HCT116 (cell line): ENCODE measurements at regions not wholly inside any gene's neighbourhood (a gene's known extent, or its start where the extent isn't known, plus 50 kb on each side); places are given as distances from the start of the nearest gene placed in this dataset.

Experiments
- ATAC-seq: fragments of 200-7000 bp; cut with Tn5 transposase; 2 replicates; pipeline ENCODE4 v1.9.1; 2020; ENCODE audit warnings: mild to moderate bottlenecking, moderate library complexity
- BruUV-seq: library from RNA; stranded (reverse); fragments of 400-500 nt; replicated peaks from 2 replicates; lab custom pipeline; 2021; lab: Mats Ljungman, UMichigan
- CTCF ChIA-PET: fragments of 300-600 bp; sonication (Branson Sonifier 250); formaldehyde crosslinking; loops from one replicate; lab custom pipeline; 2021; ENCODE audit warnings: antibody characterized with exemption; lab: Charles Lee
- POLR2A ChIA-PET: fragments of 300-600, 350-600 bp; sonication (Branson Sonifier 250); formaldehyde crosslinking; loops from one replicate; lab custom pipeline; 2021; ENCODE audit warnings: antibody characterized with exemption; lab: Charles Lee
- RAD21 ChIA-PET, 2 experiments: fragments of 300-600 bp; sonication (Branson Sonifier 250); formaldehyde crosslinking; loops; one replicate each; lab custom pipeline; 2023; ENCODE audit warnings: low total read pairs in 2 of 2; ENCODE audit not compliant: uncharacterized antibody in 2 of 2, unreplicated experiment in 2 of 2, low non-redundant PET in 1 of 2; lab: Charles Lee
- DNase-seq: peaks from one replicate; pipeline ENCODE4 v3.0.0-alpha.2; 2010; ENCODE audit warnings: low read depth, low spot score
- H2AFZ ChIP-seq: fragments of 200-600 bp; shearing (Covaris generic), sonication (generic); 2 replicates; pipeline ENCODE4 v1.6.1; 2017; ENCODE audit warnings: low read depth, mixed run types, mixed read lengths, antibody characterized with exemption, low read length; ENCODE audit not compliant: poor library complexity, severe bottlenecking
- H3K27ac ChIP-seq: 2 replicates; pipeline ENCODE4 v1.5.1; 2012; ENCODE audit warnings: low read depth, low read length
- H3K27me3 ChIP-seq: fragments of 200-600 bp; sonication (generic); 2 replicates; pipeline ENCODE4 v1.6.1; 2016; ENCODE audit warnings: mixed run types, low read length, mixed read lengths; ENCODE audit not compliant: insufficient read depth
- H3K36me3 ChIP-seq, 2 experiments: fragments of 200-500 bp in 1 of 2; fragments of 200-600 bp in 1 of 2; sonication (Bioruptor generic) in 1 of 2; sonication (generic) in 1 of 2; 2 replicates each; pipeline versions ENCODE4 v1.5.1 to v1.6.1; 2014 to 2016; ENCODE audit warnings: low read length in 2 of 2, inconsistent platforms in 1 of 2, mixed read lengths in 1 of 2, mixed run types in 1 of 2; ENCODE audit not compliant: insufficient read depth in 2 of 2, control insufficient read depth in 1 of 2
- H3K4me1 ChIP-seq, 2 experiments: fragments of 200-600 bp in 1 of 2; sonication (generic) in 1 of 2; 2 replicates each; pipeline versions ENCODE4 v1.5.1 to v1.6.1; 2012 to 2017; ENCODE audit warnings: low read length in 2 of 2, inconsistent platforms in 1 of 2, mild to moderate bottlenecking in 1 of 2, mixed read lengths in 1 of 2, mixed run types in 1 of 2, moderate library complexity in 1 of 2; ENCODE audit not compliant: insufficient read depth in 2 of 2, control insufficient read depth in 1 of 2
- H3K4me2 ChIP-seq: fragments of 200-600 bp; sonication (generic); 2 replicates; pipeline ENCODE4 v1.6.1; 2017; ENCODE audit warnings: mixed run types, low read length, mixed read lengths
- H3K4me3 ChIP-seq, 2 experiments: fragments of 200-600 bp in 1 of 2; sonication (generic) in 1 of 2; replicated peaks in 1 of 2; 2 replicates each; pipeline ENCODE4 v1.5.1; 2011 to 2016; ENCODE audit warnings: low read length in 2 of 2, control low read depth in 1 of 2, low read depth in 1 of 2, mild to moderate bottlenecking in 1 of 2, mixed read lengths in 1 of 2, mixed run types in 1 of 2
- H3K79me2 ChIP-seq: fragments of 200-600 bp; sonication (generic); 2 replicates; pipeline ENCODE4 v1.6.1; 2017; ENCODE audit warnings: mild to moderate bottlenecking, mixed run types, low read length, moderate library complexity, mixed read lengths; ENCODE audit not compliant: insufficient read depth
- H3K9ac ChIP-seq: fragments of 200-600 bp; sonication (generic); 2 replicates; pipeline ENCODE4 v1.6.1; 2016; ENCODE audit warnings: low read length, mixed read lengths
- H3K9me2 ChIP-seq: fragments of 200-600 bp; sonication (generic), shearing (Covaris generic); 2 replicates; pipeline ENCODE4 v1.6.1; 2017; ENCODE audit warnings: mixed run types, mild to moderate bottlenecking, moderate library complexity; ENCODE audit not compliant: insufficient read depth
- H3K9me3 ChIP-seq, 2 experiments: fragments of 200-500 bp in 1 of 2; fragments of 200-600 bp in 1 of 2; sonication (Bioruptor generic) in 1 of 2; sonication (generic) in 1 of 2; 2 replicates each; pipeline ENCODE4 v1.6.1; 2014 to 2017; ENCODE audit warnings: low read length in 2 of 2, mixed read lengths in 2 of 2, inconsistent platforms in 1 of 2, low read depth in 1 of 2, mild to moderate bottlenecking in 1 of 2, mixed run types in 1 of 2, moderate library complexity in 1 of 2; ENCODE audit not compliant: control insufficient read depth in 1 of 2, insufficient read depth in 1 of 2
- H4K20me1 ChIP-seq: fragments of 200-600 bp; sonication (generic), shearing (Covaris generic); 2 replicates; pipeline ENCODE4 v1.6.1; 2017; ENCODE audit warnings: mixed run types, mild to moderate bottlenecking, moderate library complexity; ENCODE audit not compliant: insufficient read depth
- CEBPB ChIP-seq: IDR thresholded peaks from 2 replicates; pipeline ENCODE4 v1.6.1; 2012; ENCODE audit warnings: low read depth
- EGR1 ChIP-seq: IDR thresholded peaks from 2 replicates; pipeline ENCODE4 v1.6.1; 2012; ENCODE audit warnings: low read depth
- EZH2 ChIP-seq: fragments of 200-600 bp; sonication (generic); IDR thresholded peaks from 2 replicates; pipeline ENCODE4 v1.6.1; 2017; ENCODE audit warnings: antibody characterized with exemption, mixed run types
- FOSL1 ChIP-seq: IDR thresholded peaks from 2 replicates; pipeline ENCODE4 v1.6.1; 2012; ENCODE audit warnings: low read depth
- JUND ChIP-seq: IDR thresholded peaks from 2 replicates; pipeline ENCODE4 v1.6.1; 2012
- POLR2A ChIP-seq: IDR thresholded peaks from 2 replicates; pipeline ENCODE4 v1.7.0; 2011; ENCODE audit warnings: borderline replicate concordance; ENCODE audit not compliant: insufficient read depth, insufficient read length; ENCODE audit errors: extremely low read depth
- POLR2AphosphoS5 ChIP-seq: IDR thresholded peaks from 2 replicates; pipeline ENCODE4 v1.6.1; 2011; ENCODE audit warnings: mild to moderate bottlenecking, low read depth, low read length, moderate library complexity
- RAD21 ChIP-seq: IDR thresholded peaks from 2 replicates; pipeline ENCODE4 v1.6.1; 2012; ENCODE audit warnings: low read depth, mild to moderate bottlenecking
- SIN3A ChIP-seq: IDR thresholded peaks from 2 replicates; pipeline ENCODE4 v1.6.1; 2012; ENCODE audit warnings: low read depth
- SRF ChIP-seq: IDR thresholded peaks from 2 replicates; pipeline ENCODE4 v1.6.1; 2012; ENCODE audit warnings: low read depth
- TCF7L2 ChIP-seq: IDR thresholded peaks from 2 replicates; pipeline ENCODE4 v1.7.0; 2011; ENCODE audit warnings: borderline replicate concordance, inconsistent platforms; ENCODE audit not compliant: insufficient read depth, insufficient read length; ENCODE audit errors: extremely low read depth
- YY1 ChIP-seq: IDR thresholded peaks from 2 replicates; pipeline ENCODE4 v1.6.1; 2011; ENCODE audit warnings: low read length, low read depth, moderate library complexity, mild to moderate bottlenecking; ENCODE audit not compliant: insufficient replicate concordance; ENCODE audit errors: extremely low read depth
- ZFX ChIP-seq: fragments of 450-650 bp; IDR thresholded peaks from 2 replicates; pipeline ENCODE4 v1.6.1; 2017
- ZNF274 ChIP-seq: fragments of 200-500 bp; sonication (Bioruptor generic); IDR thresholded peaks from 2 replicates; pipeline ENCODE4 v1.6.1; 2014; ENCODE audit warnings: mild to moderate bottlenecking, low read depth, low read length, inconsistent platforms
- intact Hi-C: fragments of 100-400 bp; cut with micrococcal nuclease; formaldehyde crosslinking; loops from 2 replicates; pipeline ENCODE4 v1.10.0; 2022
- TF ChIP-seq, protein P1 (sequence below): IDR thresholded peaks from 2 replicates; pipeline ENCODE4 v1.6.1; 2011; ENCODE audit warnings: mild to moderate bottlenecking, low read length, moderate library complexity; ENCODE audit not compliant: insufficient replicate concordance; ENCODE audit errors: extremely low read depth
- TF ChIP-seq, protein P2 (sequence below): IDR thresholded peaks from 2 replicates; pipeline ENCODE4 v1.6.1; 2012
- TF ChIP-seq, protein P3 (sequence below): IDR thresholded peaks from 2 replicates; pipeline ENCODE4 v1.6.1; 2012

DNA sequence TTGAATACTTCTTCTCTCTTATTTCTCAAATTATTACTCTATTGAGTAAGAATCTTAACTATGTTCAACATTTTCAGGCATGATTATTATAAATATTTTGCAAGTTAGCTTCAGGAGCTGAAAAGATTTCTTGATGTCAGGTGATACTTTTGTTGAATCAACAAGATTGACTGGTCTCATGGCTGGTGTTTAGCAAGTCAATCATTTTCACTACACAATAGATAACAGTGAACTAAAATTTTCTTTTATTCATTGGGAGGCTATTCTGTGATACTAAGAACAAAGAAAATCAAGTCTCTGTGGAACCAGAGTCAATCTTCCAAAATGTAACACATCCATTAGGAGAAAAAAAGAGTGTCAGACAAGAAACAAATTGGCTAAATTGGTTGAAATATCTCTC lies 476.7 kb downstream of the CNTN3 start (continued):
- TF ChIP-seq ZFX (no peak), SRF (no peak)
- TF ChIP-seq, all 23 proteins: peak for 0

DNA sequence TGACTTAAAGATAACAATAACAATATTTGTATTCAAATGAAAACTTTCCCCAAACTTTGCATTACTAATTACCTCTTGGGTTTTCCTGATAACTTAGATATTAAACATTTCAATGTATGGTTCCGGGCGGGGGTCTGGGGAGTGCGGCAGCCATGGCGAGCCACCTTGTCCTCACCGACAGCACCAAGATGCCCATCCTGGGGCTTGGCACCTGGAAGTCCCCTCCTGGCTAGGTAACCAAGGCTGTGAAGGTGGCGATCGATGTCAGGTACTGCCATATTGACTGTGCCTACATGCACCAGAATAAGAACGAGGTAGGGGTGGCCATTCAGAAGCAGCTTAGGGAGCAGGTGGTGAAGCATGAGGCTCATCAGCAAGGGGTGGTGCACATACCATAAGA lies 478.7 kb downstream of the CNTN3 start:
- Histone ChIP-seq H3K27me3 (no peaks in the 10 kb centered on the region), H2AFZ (no peak overlapping the region), H4K20me1 (no peaks in the 10 kb centered on the region), H3K4me2 (no peak overlapping the region), H3K4me3 (no peak overlapping the region), H3K36me3 (no peaks in the 10 kb centered on the region), H3K79me2 (no peaks in the 10 kb centered on the region), H3K9me3 (peaks cover 4 to 12% of the 10 kb centered on the region in 2 experiments; a peak in 2 of 4 replicates), H3K9me2 (no peaks in the 10 kb centered on the region), H3K4me1 (no peaks in the 10 kb centered on the region), H3K9ac (no peak overlapping the region), H3K27ac (no peak overlapping the region)
- ATAC-seq = no peak
- ChIA-PET RAD21 (no interaction called here), CTCF (no interaction called here), POLR2A (no interaction called here)
- no TSS peak for BruUV-seq
- TF ChIP-seq RAD21 = no peak
- TF ChIP-seq FOSL1 = no peak
- no peak for TF ChIP-seq ZNF274
- no peak for TF ChIP-seq POLR2A
- no peak for DNase-seq
- intact Hi-C loops = no loop called here

DNA sequence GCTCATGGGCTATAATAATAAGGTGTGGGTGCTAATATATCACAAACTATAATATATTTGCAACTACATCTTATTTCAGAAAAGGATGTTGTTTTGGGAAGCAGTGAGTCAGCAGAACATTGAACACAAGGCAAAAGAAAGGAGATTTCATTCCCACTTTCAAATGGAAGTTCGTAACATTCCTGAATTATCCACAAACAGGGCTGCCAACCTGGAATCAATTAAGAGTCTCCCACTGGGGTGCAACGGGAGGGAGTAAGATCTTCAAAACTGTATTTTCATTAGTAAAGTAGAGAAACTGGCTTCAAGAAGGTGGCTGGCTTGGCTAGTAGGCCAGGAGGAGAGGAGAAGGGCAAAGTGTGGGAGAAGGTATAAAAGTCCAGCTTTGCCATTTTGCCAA lies 479.6 kb downstream of the CNTN3 start:
- Histone ChIP-seq H2AFZ (no peak overlapping the region), H4K20me1 (no peaks in the 10 kb centered on the region), H3K27ac (no peak overlapping the region), H3K36me3 (no peaks in the 10 kb centered on the region), H3K27me3 (no peaks in the 10 kb centered on the region), H3K79me2 (no peaks in the 10 kb centered on the region), H3K4me3 (no peak overlapping the region), H3K9ac (no peak overlapping the region), H3K4me2 (no peak overlapping the region), H3K4me1 (no peaks in the 10 kb centered on the region), H3K9me3 (peaks cover 4 to 8% of the 10 kb centered on the region in 2 experiments; a peak in 2 of 4 replicates), H3K9me2 (no peaks in the 10 kb centered on the region)
- POLR2A ChIA-PET = no interaction called here
- BruUV-seq = no TSS peak
- TF ChIP-seq, protein P1, sequence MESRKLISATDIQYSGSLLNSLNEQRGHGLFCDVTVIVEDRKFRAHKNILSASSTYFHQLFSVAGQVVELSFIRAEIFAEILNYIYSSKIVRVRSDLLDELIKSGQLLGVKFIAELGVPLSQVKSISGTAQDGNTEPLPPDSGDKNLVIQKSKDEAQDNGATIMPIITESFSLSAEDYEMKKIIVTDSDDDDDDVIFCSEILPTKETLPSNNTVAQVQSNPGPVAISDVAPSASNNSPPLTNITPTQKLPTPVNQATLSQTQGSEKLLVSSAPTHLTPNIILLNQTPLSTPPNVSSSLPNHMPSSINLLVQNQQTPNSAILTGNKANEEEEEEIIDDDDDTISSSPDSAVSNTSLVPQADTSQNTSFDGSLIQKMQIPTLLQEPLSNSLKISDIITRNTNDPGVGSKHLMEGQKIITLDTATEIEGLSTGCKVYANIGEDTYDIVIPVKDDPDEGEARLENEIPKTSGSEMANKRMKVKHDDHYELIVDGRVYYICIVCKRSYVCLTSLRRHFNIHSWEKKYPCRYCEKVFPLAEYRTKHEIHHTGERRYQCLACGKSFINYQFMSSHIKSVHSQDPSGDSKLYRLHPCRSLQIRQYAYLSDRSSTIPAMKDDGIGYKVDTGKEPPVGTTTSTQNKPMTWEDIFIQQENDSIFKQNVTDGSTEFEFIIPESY = no peak
- TF ChIP-seq YY1 (no peak), POLR2A (no peak), EZH2 (no peak), EGR1 (no peak), JUND (no peak), TCF7L2 (no peak), ZNF274 (no peak), RAD21 (no peak), SRF (no peak), POLR2AphosphoS5 (no peak), SIN3A (no peak), CEBPB (no peak)
- TF ChIP-seq, protein P2, sequence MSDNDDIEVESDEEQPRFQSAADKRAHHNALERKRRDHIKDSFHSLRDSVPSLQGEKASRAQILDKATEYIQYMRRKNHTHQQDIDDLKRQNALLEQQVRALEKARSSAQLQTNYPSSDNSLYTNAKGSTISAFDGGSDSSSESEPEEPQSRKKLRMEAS = no peak
- TF ChIP-seq, protein P3, sequence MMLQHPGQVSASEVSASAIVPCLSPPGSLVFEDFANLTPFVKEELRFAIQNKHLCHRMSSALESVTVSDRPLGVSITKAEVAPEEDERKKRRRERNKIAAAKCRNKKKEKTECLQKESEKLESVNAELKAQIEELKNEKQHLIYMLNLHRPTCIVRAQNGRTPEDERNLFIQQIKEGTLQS = no peak
- intact Hi-C loops = no loop called here
- ATAC-seq (no peak), DNase-seq (no peak)
- RAD21 ChIA-PET = no interaction called here
- CTCF ChIA-PET = no interaction called here
